SU-DHL-6 (cell line): ENCODE measurements at regions not wholly inside any gene's neighbourhood (a gene's known extent, or its start where the extent isn't known, plus 50 kb on each side); places are given as distances from the start of the nearest gene placed in this dataset.

Experiments used
- CTCF ChIP-seq: fragments of 200-600 bp; sonication (generic); IDR thresholded peaks from one replicate; pipeline ENCODE4 v1.5.1; 2017; ENCODE audit warnings: antibody characterized with exemption, mild to moderate bottlenecking, low read length, moderate library complexity; ENCODE audit not compliant: insufficient read depth, poor library complexity, severe bottlenecking
- EZH2phosphoT487 ChIP-seq: fragments of 200-600 bp; sonication (generic), shearing (Covaris generic); conservative IDR thresholded peaks from 2 replicates; pipeline ENCODE4 v1.6.1; 2018; ENCODE audit warnings: mild to moderate bottlenecking, antibody characterized with exemption, low read length, moderate library complexity, mixed read lengths

GRCh38 chr9:76561050-76561713, 102.2 kb downstream of the GCNT1 start:
- TF ChIP-seq CTCF, result no peak
- TF ChIP-seq EZH2phosphoT487, result no peak
